Left colon (tissue), 2 donors: ENCODE measurements at regions not wholly inside any gene's neighbourhood (a gene's known extent, or its start where the extent isn't known, plus 50 kb on each side); places are given as distances from the start of the nearest gene placed in this dataset.
"Not testable (repeated sequence)": the region's sequence is repeated elsewhere in the genome, so short reads cannot be mapped to it uniquely, and the experiment has no call there.

Experiments
- ATAC-seq: fragments of 200-7000 bp; cut with Tn5 transposase; one replicate; pipeline ENCODE4 v1.9.1; 2020; ENCODE audit warnings: mild to moderate bottlenecking, moderate library complexity
- DNase-seq, 2 donors: peaks; one replicate each; pipeline ENCODE4 v3.0.0-alpha.2; 2020
- intact Hi-C, 2 donors: fragments of 100-400 bp; cut with DNase I in 1 of 2; cut with micrococcal nuclease in 1 of 2; formaldehyde crosslinking; loops; one replicate each; pipeline versions ENCODE4 v1.11.2 to v1.14.0; 2022; cut with DNase I, micrococcal nuclease
- donor health status: DM: no; HTN: no; CAD: no.
- donor health status: DM: yes; HTN: yes; CAD: no.

GRCh38 chr6:80531681-80532619 lies 425.5 kb downstream of the BCKDHB start:
- ATAC-seq: no peak
- intact Hi-C loops: no loop called here

GRCh38 chr6:80530103-80530502 lies 423.6 kb downstream of the BCKDHB start:
- intact Hi-C loops: no loop called here
- no peak for ATAC-seq
- DNase-seq: no peak

More at GRCh38 chr6:80531681-80532619, 425.5 kb downstream of the BCKDHB start:
- no peak for DNase-seq

GRCh38 chr6:80528115-80528514 lies 421.6 kb downstream of the BCKDHB start:
- ATAC-seq (peak; percentile 56), DNase-seq (no peak)
- intact Hi-C loops: no loop called here

GRCh38 chr6:80527552-80528052 lies 421.1 kb downstream of the BCKDHB start:
- no peak for DNase-seq
- intact Hi-C loops: no loop called here
- peak; percentile 89 for ATAC-seq

- DNase-seq (peak in 1 of 2 donors; percentile 4), ATAC-seq (no peak)
- intact Hi-C loops: no loop called here
Observed at GRCh38 chr6:80523531-80523997, 417.1 kb downstream of the BCKDHB start.

GRCh38 chr6:80523010-80523409 lies 416.5 kb downstream of the BCKDHB start:
- intact Hi-C loops: no loop called here
- DNase-seq (no peak), ATAC-seq (no peak)

- ATAC-seq: no peak
- intact Hi-C loops: no loop called here
- no peak for DNase-seq
Observed at GRCh38 chr6:80522576-80522975, 416.1 kb downstream of the BCKDHB start.

GRCh38 chr6:80519811-80520594 lies 413.5 kb downstream of the BCKDHB start:
- DNase-seq (no peak), ATAC-seq (no peak)
- intact Hi-C loops: no loop called here

GRCh38 chr6:80517525-80517924 lies 411.1 kb downstream of the BCKDHB start:
- intact Hi-C loops: no loop called here
- ATAC-seq: no peak
- no peak for DNase-seq

GRCh38 chr6:80510521-80510920 lies 404.1 kb downstream of the BCKDHB start:
- ATAC-seq, intact Hi-C loops, DNase-seq: not testable (repeated sequence)

- DNase-seq (no peak), ATAC-seq (no peak)
- intact Hi-C loops: no loop called here
Observed at GRCh38 chr6:80508885-80509630, 402.6 kb downstream of the BCKDHB start.

GRCh38 chr6:80504882-80505281 lies 398.4 kb downstream of the BCKDHB start:
- DNase-seq (no peak), ATAC-seq (no peak)
- intact Hi-C loops: no loop called here

GRCh38 chr6:80503660-80504059 lies 397.2 kb downstream of the BCKDHB start:
- intact Hi-C loops: no loop called here
- no peak for DNase-seq
- ATAC-seq: no peak

- ATAC-seq (no peak), DNase-seq (no peak)
- intact Hi-C loops: no loop called here
Observed at GRCh38 chr6:80502871-80503270, 396.4 kb downstream of the BCKDHB start.

GRCh38 chr6:80501636-80502035 lies 395.2 kb downstream of the BCKDHB start:
- intact Hi-C loops: no loop called here
- DNase-seq (no peak), ATAC-seq (no peak)

GRCh38 chr6:80497696-80498486 lies 391.4 kb downstream of the BCKDHB start:
- ATAC-seq: peak; percentile 60
- intact Hi-C loops: not testable (repeated sequence)
- DNase-seq: peak; percentile 38 to 76

- ATAC-seq (no peak), DNase-seq (no peak)
- intact Hi-C loops: no loop called here
Observed at GRCh38 chr6:80489911-80490635, 383.6 kb downstream of the BCKDHB start.

- ATAC-seq (no peak), DNase-seq (no peak)
- intact Hi-C loops: no loop called here
Observed at GRCh38 chr6:80488190-80488589, 381.7 kb downstream of the BCKDHB start.
